LoVo (cell line): ENCODE measurements at regions not wholly inside any gene's neighbourhood (a gene's known extent, or its start where the extent isn't known, plus 50 kb on each side); places are given as distances from the start of the nearest gene placed in this dataset.

Experiments used
- DNase-seq: peaks from one replicate; pipeline ENCODE4 v3.0.0-alpha.2; 2016; ENCODE audit warnings: low spot score

- DNase-seq = no peak
Observed at GRCh38 chr5:5795074-5795771, 372.7 kb downstream of the ICE1 start.

- DNase-seq = no peak
Observed at GRCh38 chr5:5794118-5794560, 371.7 kb downstream of the ICE1 start.

GRCh38 chr5:5793242-5794117, 371.0 kb downstream of the ICE1 start:
- DNase-seq = no peak

GRCh38 chr5:5792106-5792505, 369.6 kb downstream of the ICE1 start:
- no peak for DNase-seq

GRCh38 chr5:5788793-5789192, 366.3 kb downstream of the ICE1 start:
- DNase-seq = no peak

GRCh38 chr5:5787373-5787772, 364.9 kb downstream of the ICE1 start:
- no peak for DNase-seq

GRCh38 chr5:5784101-5784500, 361.6 kb downstream of the ICE1 start:
- DNase-seq = no peak

GRCh38 chr5:5783021-5783420, 360.5 kb downstream of the ICE1 start:
- DNase-seq = no peak

GRCh38 chr5:5782402-5782801, 359.9 kb downstream of the ICE1 start:
- no peak for DNase-seq

GRCh38 chr5:5781335-5781734, 358.9 kb downstream of the ICE1 start:
- no peak for DNase-seq

GRCh38 chr5:5780253-5780652, 357.8 kb downstream of the ICE1 start:
- no peak for DNase-seq

- no peak for DNase-seq
Observed at GRCh38 chr5:5777013-5777412, 354.5 kb downstream of the ICE1 start.

GRCh38 chr5:5772202-5772601, 349.7 kb downstream of the ICE1 start:
- DNase-seq = no peak

GRCh38 chr5:5770825-5771224, 348.3 kb downstream of the ICE1 start:
- DNase-seq = no peak

GRCh38 chr5:5767286-5767928, 344.9 kb downstream of the ICE1 start:
- DNase-seq = no peak

- DNase-seq = no peak
Observed at GRCh38 chr5:5765066-5765850, 342.8 kb downstream of the ICE1 start.

- DNase-seq = no peak
Observed at GRCh38 chr5:5764246-5764645, 341.8 kb downstream of the ICE1 start.

GRCh38 chr5:5756762-5757161, 334.3 kb downstream of the ICE1 start:
- no peak for DNase-seq

- no peak for DNase-seq
Observed at GRCh38 chr5:5755888-5756287, 333.4 kb downstream of the ICE1 start.

GRCh38 chr5:5752844-5753243, 330.4 kb downstream of the ICE1 start:
- no peak for DNase-seq

GRCh38 chr5:5751987-5752386, 329.5 kb downstream of the ICE1 start:
- DNase-seq = no peak

GRCh38 chr5:5751498-5751897, 329.0 kb downstream of the ICE1 start:
- no peak for DNase-seq
